Heart left ventricle (tissue), 13 donors: ENCODE measurements at regions not wholly inside any gene's neighbourhood (a gene's known extent, or its start where the extent isn't known, plus 50 kb on each side); places are given as distances from the start of the nearest gene placed in this dataset.

Source experiments
- POLR2A ChIP-seq, 2 donors: fragments of 450-650 bp; IDR thresholded peaks; one replicate each; pipeline ENCODE4 v1.6.1; 2017; ENCODE audit warnings: antibody characterized with exemption in 2 of 2, mild to moderate bottlenecking in 2 of 2, moderate library complexity in 2 of 2
- TF ChIP-seq, protein P1 (sequence below), 12 donors: fragments of 200-600 bp; sonication (generic) in 4 of 12; IDR thresholded peaks; one replicate each; pipeline versions ENCODE4 v1.5.0 to v1.8.0; 2018 to 2022; ENCODE audit warnings: antibody characterized with exemption in 12 of 12, mild to moderate bottlenecking in 5 of 12
- donor health status: ischemic (EF 13 %, LVEDD 7.1; RV severe dilation, severe dysfunction).
- donor health status: DM: no; HTN: yes; CAD: no.
- donor health status: DM: no; HTN: no; CAD: no.
- donor health status: ischemic (EF 25% LVEDD 6.9; RV normal size, moderate dysfunction).
- donor health status: ischemic (EF 25% LVEDD 5.7; RV mildly dilated, moderate dysfunction).
- donor health status: ischemic (EF 35%, LVEDD 5.7; RV mildly dilated, moderate dysfunction).
- donor health status: nonischemic (EF 11% LVEDD 7.7; RV severe dilation, severe dysfunction).
- donor health status: DM: yes; HTN: yes; CAD: no.
- donor health status: PGD.
- donor health status: ischemic (EF 29% LVEDD 5.4; RV normal size, mild dysfunction).
- donor health status: nonischemic (EF 23%, LVEDD 6.1; RV moderate dilation, normal function).

DNA sequence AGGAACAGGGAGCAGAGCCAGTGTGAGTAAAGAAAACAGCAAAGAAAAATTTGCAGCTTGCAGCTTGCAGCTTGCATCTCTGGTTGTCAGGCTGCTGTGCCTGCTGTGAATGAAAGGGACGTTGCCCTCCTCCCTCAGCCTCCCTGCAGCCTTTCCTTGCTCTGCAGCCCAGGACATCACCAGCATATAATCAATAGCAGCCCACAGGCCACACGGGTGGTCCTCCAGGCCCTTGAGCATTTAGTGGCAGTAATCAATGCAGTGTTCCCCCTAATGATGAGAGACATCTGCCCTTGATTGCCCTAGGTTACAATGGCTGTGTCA, 122.2 kb upstream of the TACR1 start:
- TF ChIP-seq, protein P1, sequence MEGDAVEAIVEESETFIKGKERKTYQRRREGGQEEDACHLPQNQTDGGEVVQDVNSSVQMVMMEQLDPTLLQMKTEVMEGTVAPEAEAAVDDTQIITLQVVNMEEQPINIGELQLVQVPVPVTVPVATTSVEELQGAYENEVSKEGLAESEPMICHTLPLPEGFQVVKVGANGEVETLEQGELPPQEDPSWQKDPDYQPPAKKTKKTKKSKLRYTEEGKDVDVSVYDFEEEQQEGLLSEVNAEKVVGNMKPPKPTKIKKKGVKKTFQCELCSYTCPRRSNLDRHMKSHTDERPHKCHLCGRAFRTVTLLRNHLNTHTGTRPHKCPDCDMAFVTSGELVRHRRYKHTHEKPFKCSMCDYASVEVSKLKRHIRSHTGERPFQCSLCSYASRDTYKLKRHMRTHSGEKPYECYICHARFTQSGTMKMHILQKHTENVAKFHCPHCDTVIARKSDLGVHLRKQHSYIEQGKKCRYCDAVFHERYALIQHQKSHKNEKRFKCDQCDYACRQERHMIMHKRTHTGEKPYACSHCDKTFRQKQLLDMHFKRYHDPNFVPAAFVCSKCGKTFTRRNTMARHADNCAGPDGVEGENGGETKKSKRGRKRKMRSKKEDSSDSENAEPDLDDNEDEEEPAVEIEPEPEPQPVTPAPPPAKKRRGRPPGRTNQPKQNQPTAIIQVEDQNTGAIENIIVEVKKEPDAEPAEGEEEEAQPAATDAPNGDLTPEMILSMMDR (IDR thresholded peaks at IDR 0.05) = no peak
- no peak for TF ChIP-seq POLR2A (IDR thresholded peaks at IDR 0.05)
